HEK293 (cell line): ENCODE measurements at regions not wholly inside any gene's neighbourhood (a gene's known extent, or its start where the extent isn't known, plus 50 kb on each side); places are given as distances from the start of the nearest gene placed in this dataset.

Source experiments
- CTCF ChIA-PET: fragments of 350-600 bp; formaldehyde crosslinking; extraction: SDS; loops from one replicate; lab custom pipeline; 2021; ENCODE audit warnings: antibody characterized with exemption; lab: Yijun Ruan, JAX
- POLR2A ChIA-PET: fragments of 300-600 bp; formaldehyde crosslinking; extraction: SDS; loops from one replicate; lab custom pipeline; 2020; ENCODE audit warnings: antibody characterized with exemption, inconsistent platforms; lab: Yijun Ruan, JAX
- H3K27ac ChIP-seq: fragments of 200-500 bp; sonication (Bioruptor generic); 2 replicates; pipeline ENCODE4 v1.5.1; 2014; ENCODE audit warnings: low read depth, low read length, control low read depth, inconsistent platforms; ENCODE audit errors: extremely low read depth
- H3K36me3 ChIP-seq, 2 experiments: fragments of 200-500 bp in 1 of 2; sonication (Bioruptor generic) in 1 of 2; 1 replicate in 1 of 2; 2 replicates in 1 of 2; pipeline ENCODE4 v1.5.1; 2014 to 2017; ENCODE audit warnings: inconsistent platforms in 2 of 2, low read length in 2 of 2; ENCODE audit not compliant: control insufficient read depth in 2 of 2, insufficient read depth in 1 of 2
- H3K4me1 ChIP-seq: fragments of 200-500 bp; sonication (Bioruptor generic); 2 replicates; pipeline ENCODE4 v1.5.1; 2014; ENCODE audit warnings: mild to moderate bottlenecking, low read length, inconsistent platforms; ENCODE audit not compliant: control insufficient read depth, insufficient read depth
- H3K4me3 ChIP-seq: 2 replicates; pipeline ENCODE4 v1.5.1; 2011; ENCODE audit warnings: low read depth, mild to moderate bottlenecking, control low read depth, low read length, moderate library complexity
- H3K9me3 ChIP-seq: fragments of 200-500 bp; sonication (Bioruptor generic); 2 replicates; pipeline ENCODE4 v1.5.1; 2014; ENCODE audit warnings: low read depth, low read length, inconsistent platforms; ENCODE audit not compliant: control insufficient read depth, insufficient read depth
- BCL11A ChIP-seq: fragments of 450-650 bp; formaldehyde crosslinking; IDR thresholded peaks from 2 replicates; pipeline ENCODE4 v1.5.1; 2016; ENCODE audit warnings: low read depth, missing biosample characterization, missing genetic modification characterization
- FEZF1 ChIP-seq: fragments of 450-650 bp; formaldehyde crosslinking; IDR thresholded peaks from 2 replicates; pipeline ENCODE4 v1.5.1; 2016; ENCODE audit warnings: missing biosample characterization, missing genetic modification characterization
- HOXD13 ChIP-seq: sonication (generic); formaldehyde crosslinking; IDR thresholded peaks from 2 replicates; pipeline ENCODE4 v1.8.0; 2022; ENCODE audit warnings: missing genetic modification reagents, borderline replicate concordance
- PRDM1 ChIP-seq: fragments of 450-650 bp; formaldehyde crosslinking; IDR thresholded peaks from 2 replicates; pipeline ENCODE4; 2016; ENCODE audit warnings: missing biosample characterization, missing genetic modification characterization
- RBAK ChIP-seq: fragments of 450-650 bp; formaldehyde crosslinking; IDR thresholded peaks from 2 replicates; pipeline ENCODE4 v1.5.1; 2016; ENCODE audit warnings: missing biosample characterization, missing genetic modification characterization
- SALL2 ChIP-seq: fragments of 450-650 bp; formaldehyde crosslinking; IDR thresholded peaks from 2 replicates; pipeline ENCODE4 v1.5.0; 2017; ENCODE audit warnings: missing biosample characterization, mild to moderate bottlenecking, missing genetic modification characterization, borderline replicate concordance
- SP7 ChIP-seq: fragments of 450-650 bp; formaldehyde crosslinking; IDR thresholded peaks from 2 replicates; pipeline ENCODE4 v1.5.1; 2016; ENCODE audit warnings: missing biosample characterization, missing genetic modification characterization
- TCF7L2 ChIP-seq: IDR thresholded peaks from 2 replicates; pipeline ENCODE4 v1.6.1; 2011; ENCODE audit warnings: low read depth, mild to moderate bottlenecking, inconsistent platforms, low read length, moderate library complexity, borderline replicate concordance
- YY2 ChIP-seq: fragments of 450-650 bp; formaldehyde crosslinking; IDR thresholded peaks from 2 replicates; pipeline ENCODE4 v1.5.1; 2016; ENCODE audit warnings: missing biosample characterization, missing genetic modification characterization
- ZBTB1 ChIP-seq: fragments of 450-650 bp; formaldehyde crosslinking; IDR thresholded peaks from 2 replicates; pipeline ENCODE4 v1.5.1; 2016; ENCODE audit warnings: missing biosample characterization, missing genetic modification characterization
- ZBTB20 ChIP-seq: fragments of 450-650 bp; formaldehyde crosslinking; IDR thresholded peaks from 2 replicates; pipeline ENCODE4 v1.5.1; 2016; ENCODE audit warnings: missing biosample characterization, missing genetic modification characterization
- ZNF155 ChIP-seq: fragments of 450-650 bp; formaldehyde crosslinking; IDR thresholded peaks from 2 replicates; pipeline ENCODE4 v1.5.1; 2016; ENCODE audit warnings: missing biosample characterization, missing genetic modification characterization
- ZNF157 ChIP-seq: fragments of 450-650 bp; formaldehyde crosslinking; IDR thresholded peaks from 2 replicates; pipeline ENCODE4 v1.5.1; 2016; ENCODE audit warnings: missing biosample characterization, missing genetic modification characterization
- ZNF175 ChIP-seq: fragments of 450-650 bp; formaldehyde crosslinking; IDR thresholded peaks from 2 replicates; pipeline ENCODE4 v1.5.1; 2016; ENCODE audit warnings: missing biosample characterization, missing genetic modification characterization
- ZNF184 ChIP-seq: fragments of 450-650 bp; IDR thresholded peaks from 2 replicates; pipeline ENCODE4 v1.5.1; 2018; ENCODE audit warnings: missing biosample characterization, mild to moderate bottlenecking, missing genetic modification characterization
- ZNF266 ChIP-seq: fragments of 450-650 bp; formaldehyde crosslinking; IDR thresholded peaks from 2 replicates; pipeline ENCODE4 v1.5.1; 2016; ENCODE audit warnings: missing biosample characterization, missing genetic modification characterization, low read depth
- ZNF341 ChIP-seq: fragments of 450-650 bp; formaldehyde crosslinking; IDR thresholded peaks from 2 replicates; pipeline ENCODE4; 2016; ENCODE audit warnings: low read depth, missing biosample characterization, missing genetic modification characterization
- ZNF416 ChIP-seq: fragments of 450-650 bp; formaldehyde crosslinking; IDR thresholded peaks from 2 replicates; pipeline ENCODE4 v1.5.1; 2016; ENCODE audit warnings: missing biosample characterization, missing genetic modification characterization
- ZNF549 ChIP-seq: fragments of 450-650 bp; IDR thresholded peaks from 2 replicates; pipeline ENCODE4 v1.5.1; 2018; ENCODE audit warnings: missing biosample characterization, missing genetic modification characterization, mild to moderate bottlenecking, inconsistent platforms, moderate library complexity
- ZNF639 ChIP-seq: fragments of 450-650 bp; formaldehyde crosslinking; IDR thresholded peaks from 2 replicates; pipeline ENCODE4 v1.5.1; 2016; ENCODE audit warnings: missing biosample characterization, missing genetic modification characterization
- ZNF76 ChIP-seq: fragments of 450-650 bp; formaldehyde crosslinking; IDR thresholded peaks from 2 replicates; pipeline ENCODE4; 2016; ENCODE audit warnings: low read depth, missing biosample characterization, missing genetic modification characterization, borderline replicate concordance
- ZNF776 ChIP-seq: fragments of 450-650 bp; formaldehyde crosslinking; IDR thresholded peaks from 2 replicates; pipeline ENCODE4 v1.5.0; 2017; ENCODE audit warnings: missing biosample characterization, missing genetic modification characterization, borderline replicate concordance
- ZNF843 ChIP-seq: fragments of 450-650 bp; formaldehyde crosslinking; IDR thresholded peaks from 2 replicates; pipeline ENCODE4 v1.5.1; 2016; ENCODE audit warnings: missing biosample characterization, missing genetic modification characterization
- ZSCAN23 ChIP-seq: fragments of 450-650 bp; formaldehyde crosslinking; IDR thresholded peaks from 2 replicates; pipeline ENCODE4 v1.5.1; 2016; ENCODE audit warnings: missing biosample characterization, missing genetic modification characterization
- ZXDB ChIP-seq: fragments of 450-650 bp; formaldehyde crosslinking; IDR thresholded peaks from 2 replicates; pipeline ENCODE4 v1.5.1; 2016; ENCODE audit warnings: missing biosample characterization, missing genetic modification characterization
- TF ChIP-seq, protein P1 (sequence below): fragments of 450-650 bp; formaldehyde crosslinking; IDR thresholded peaks from 2 replicates; pipeline ENCODE4 v1.5.1; 2016; ENCODE audit warnings: missing biosample characterization, missing genetic modification characterization, low read depth
- TF ChIP-seq, protein P2 (sequence below): fragments of 450-650 bp; formaldehyde crosslinking; IDR thresholded peaks from 2 replicates; pipeline ENCODE4 v1.5.1; 2016; ENCODE audit warnings: missing biosample characterization, missing genetic modification characterization

- Histone ChIP-seq H3K4me3 (no peak overlapping the region), H3K27ac (no peak overlapping the region)
- POLR2A ChIA-PET = no interaction called here
- TF ChIP-seq SP7 (tag by site-specific recombination) (no peak), ZNF843 (tag by site-specific recombination) (no peak), ZXDB (no peak), ZBTB1 (tag by site-specific recombination) (no peak), YY2 (tag by site-specific recombination) (no peak), RBAK (tag by site-specific recombination) (no peak), FEZF1 (no peak), ZNF416 (no peak), ZNF175 (tag by site-specific recombination) (no peak), ZSCAN23 (tag by site-specific recombination) (no peak), ZNF639 (tag by site-specific recombination) (no peak)
- TF ChIP-seq, protein P1, sequence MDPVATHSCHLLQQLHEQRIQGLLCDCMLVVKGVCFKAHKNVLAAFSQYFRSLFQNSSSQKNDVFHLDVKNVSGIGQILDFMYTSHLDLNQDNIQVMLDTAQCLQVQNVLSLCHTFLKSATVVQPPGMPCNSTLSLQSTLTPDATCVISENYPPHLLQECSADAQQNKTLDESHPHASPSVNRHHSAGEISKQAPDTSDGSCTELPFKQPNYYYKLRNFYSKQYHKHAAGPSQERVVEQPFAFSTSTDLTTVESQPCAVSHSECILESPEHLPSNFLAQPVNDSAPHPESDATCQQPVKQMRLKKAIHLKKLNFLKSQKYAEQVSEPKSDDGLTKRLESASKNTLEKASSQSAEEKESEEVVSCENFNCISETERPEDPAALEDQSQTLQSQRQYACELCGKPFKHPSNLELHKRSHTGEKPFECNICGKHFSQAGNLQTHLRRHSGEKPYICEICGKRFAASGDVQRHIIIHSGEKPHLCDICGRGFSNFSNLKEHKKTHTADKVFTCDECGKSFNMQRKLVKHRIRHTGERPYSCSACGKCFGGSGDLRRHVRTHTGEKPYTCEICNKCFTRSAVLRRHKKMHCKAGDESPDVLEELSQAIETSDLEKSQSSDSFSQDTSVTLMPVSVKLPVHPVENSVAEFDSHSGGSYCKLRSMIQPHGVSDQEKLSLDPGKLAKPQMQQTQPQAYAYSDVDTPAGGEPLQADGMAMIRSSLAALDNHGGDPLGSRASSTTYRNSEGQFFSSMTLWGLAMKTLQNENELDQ = no peak
- TF ChIP-seq, all 188 proteins: peak for 0
- CTCF ChIA-PET = interaction anchor here (0.9 kb wide), 1 partner anchor 189 kb away, joined by 4 read pairs; no protein-coding TSS in a partner anchor
- H3K4me1 ChIP-seq = no peaks in the 10 kb centered on the region
- no peaks in the 10 kb centered on the region for H3K36me3 ChIP-seq
- H3K9me3 ChIP-seq = no peaks in the 10 kb centered on the region
Measured at GRCh38 chr6:145313041-145313855, 422.1 kb downstream of the EPM2A start.

- H3K36me3 ChIP-seq = no peaks in the 10 kb centered on the region
- ChIA-PET POLR2A (no interaction called here), CTCF (interaction anchor here (0.9 kb wide), 1 partner anchor 11 kb away, joined by 3 read pairs; no protein-coding TSS in a partner anchor)
- no peak overlapping the region for H3K27ac ChIP-seq
- TF ChIP-seq ZNF776 (tag by site-specific recombination) = no peak
- no peaks in the 10 kb centered on the region for H3K9me3 ChIP-seq
- no peaks in the 10 kb centered on the region for H3K4me1 ChIP-seq
- H3K4me3 ChIP-seq = no peak overlapping the region
Measured at GRCh38 chr6:145315982-145316600, 419.2 kb downstream of the EPM2A start.

DNA sequence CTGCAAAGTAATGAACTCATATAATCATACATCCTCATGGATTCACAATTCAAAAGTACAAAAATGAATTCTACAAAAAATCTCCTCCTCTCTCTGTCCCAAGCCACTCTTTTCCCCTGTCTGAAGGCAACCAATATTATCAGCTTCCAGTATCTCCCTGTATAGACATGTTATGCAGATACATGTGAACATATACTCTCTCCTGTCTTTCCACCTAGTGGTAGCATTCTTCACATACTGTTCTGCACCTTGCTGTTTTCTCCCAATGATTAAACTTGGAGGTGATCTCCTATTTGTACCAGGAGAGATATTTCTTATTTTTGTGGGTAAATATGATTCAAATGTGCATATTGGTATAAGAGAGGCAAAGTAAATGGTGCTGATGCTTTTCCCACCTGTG, 416.4 kb downstream of the EPM2A start:
- Histone ChIP-seq H3K27ac (no peak overlapping the region), H3K4me3 (no peak overlapping the region), H3K36me3 (no peaks in the 10 kb centered on the region), H3K9me3 (no peaks in the 10 kb centered on the region), H3K4me1 (no peaks in the 10 kb centered on the region)
- POLR2A ChIA-PET = no interaction called here
- CTCF ChIA-PET = interaction anchor here (0.9 to 1.0 kb wide), 2 partner anchors 9 to 133 kb away, joined by 3 to 5 read pairs; no protein-coding TSS in a partner anchor
- TF ChIP-seq HOXD13 (no peak), ZNF157 (tag by site-specific recombination) (no peak), TCF7L2 (no peak), ZNF549 (tag by site-specific recombination) (no peak), ZNF341 (no peak), ZNF266 (no peak), ZNF76 (tag by site-specific recombination) (no peak), ZNF155 (tag by site-specific recombination) (no peak), SALL2 (tag by site-specific recombination) (no peak), ZBTB20 (tag by site-specific recombination) (no peak), ZNF184 (no peak), ZNF416 (no peak), BCL11A (tag by site-specific recombination) (no peak), PRDM1 (tag by site-specific recombination) (no peak)
- TF ChIP-seq, protein P2, sequence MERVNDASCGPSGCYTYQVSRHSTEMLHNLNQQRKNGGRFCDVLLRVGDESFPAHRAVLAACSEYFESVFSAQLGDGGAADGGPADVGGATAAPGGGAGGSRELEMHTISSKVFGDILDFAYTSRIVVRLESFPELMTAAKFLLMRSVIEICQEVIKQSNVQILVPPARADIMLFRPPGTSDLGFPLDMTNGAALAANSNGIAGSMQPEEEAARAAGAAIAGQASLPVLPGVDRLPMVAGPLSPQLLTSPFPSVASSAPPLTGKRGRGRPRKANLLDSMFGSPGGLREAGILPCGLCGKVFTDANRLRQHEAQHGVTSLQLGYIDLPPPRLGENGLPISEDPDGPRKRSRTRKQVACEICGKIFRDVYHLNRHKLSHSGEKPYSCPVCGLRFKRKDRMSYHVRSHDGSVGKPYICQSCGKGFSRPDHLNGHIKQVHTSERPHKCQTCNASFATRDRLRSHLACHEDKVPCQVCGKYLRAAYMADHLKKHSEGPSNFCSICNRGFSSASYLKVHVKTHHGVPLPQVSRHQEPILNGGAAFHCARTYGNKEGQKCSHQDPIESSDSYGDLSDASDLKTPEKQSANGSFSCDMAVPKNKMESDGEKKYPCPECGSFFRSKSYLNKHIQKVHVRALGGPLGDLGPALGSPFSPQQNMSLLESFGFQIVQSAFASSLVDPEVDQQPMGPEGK (tag by site-specific recombination) = no peak
